HepG2 (cell line): ENCODE measurements at regions not wholly inside any gene's neighbourhood (a gene's known extent, or its start where the extent isn't known, plus 50 kb on each side); places are given as distances from the start of the nearest gene placed in this dataset.

Experiments
- ATAC-seq: fragments of 200-7000 bp; cut with Tn5 transposase; 3 replicates; pipeline ENCODE4 v1.9.1; 2020; ENCODE audit warnings: mild to moderate bottlenecking, moderate library complexity
- BruUV-seq: library from RNA; stranded (reverse); fragments of 400-500 nt; replicated peaks from 2 replicates; lab custom pipeline; 2021; lab: Mats Ljungman, UMichigan
- CTCF ChIA-PET: fragments of 300-600 bp; formaldehyde crosslinking; extraction: SDS; loops from one replicate; lab custom pipeline; 2021; ENCODE audit warnings: low total read pairs, inconsistent platforms, low intra/inter-chr PET ratio; lab: Yijun Ruan, JAX
- POLR2A ChIA-PET: fragments of 350-600 bp; sonication (Branson Sonifier 250); formaldehyde crosslinking; loops from one replicate; lab custom pipeline; 2020; ENCODE audit warnings: antibody characterized with exemption, inconsistent platforms; lab: Yijun Ruan, JAX
- DNase-seq: peaks from one replicate; pipeline ENCODE4 v3.0.0-alpha.2; 2015; ENCODE audit warnings: low spot score
- FAIRE-seq: peaks from 3 replicates; lab custom pipeline; 2011; peaks lifted over from hg19 to GRCh38; lab: Jason Lieb, UNC
- H2AFZ ChIP-seq: one replicate; pipeline ENCODE4 v1.6.1; 2011; ENCODE audit warnings: low read length, inconsistent platforms
- H3K27ac ChIP-seq: fragments of 300-600 bp; 3 replicates; pipeline ENCODE4 v1.8.0; 2011; ENCODE audit warnings: mixed run types, mild to moderate bottlenecking, mixed read lengths, low read length, inconsistent platforms; ENCODE audit not compliant: insufficient read depth; ENCODE audit errors: extremely low read length
- H3K27me3 ChIP-seq, 2 experiments: fragments of 200-600 bp in 1 of 2; 2 replicates in 1 of 2; 3 replicates in 1 of 2; pipeline versions ENCODE4 v1.6.0 to v1.8.0; 2011; ENCODE audit warnings: low read length in 2 of 2, mild to moderate bottlenecking in 2 of 2, moderate library complexity in 2 of 2, inconsistent platforms in 1 of 2; ENCODE audit not compliant: insufficient read depth in 2 of 2, control insufficient read depth in 1 of 2
- H3K36me3 ChIP-seq, 2 experiments: fragments of 200-600 bp in 1 of 2; replicated peaks in 1 of 2; 2 replicates in 1 of 2; 3 replicates in 1 of 2; pipeline versions ENCODE4 v1.5.1 to v1.8.0; 2011; ENCODE audit warnings: low read length in 2 of 2, inconsistent platforms in 1 of 2; ENCODE audit not compliant: insufficient read depth in 2 of 2, control insufficient read depth in 1 of 2
- H3K4me1 ChIP-seq: 2 replicates; pipeline ENCODE4 v1.5.1; 2012; ENCODE audit warnings: low read length, inconsistent platforms; ENCODE audit not compliant: insufficient read depth
- H3K4me2 ChIP-seq: 2 replicates; pipeline ENCODE4 v1.6.0; 2011; ENCODE audit warnings: low read depth, low read length, inconsistent platforms
- H3K4me3 ChIP-seq, 3 experiments: fragments of 200-600 bp in 1 of 3; sonication (generic), shearing (Covaris generic) in 1 of 3; replicated peaks in 1 of 3; 2 replicates each; pipeline ENCODE4 v1.5.1; 2011 to 2016; ENCODE audit warnings: low read length in 3 of 3, inconsistent platforms in 2 of 3, low read depth in 2 of 3, mild to moderate bottlenecking in 2 of 3, control low read depth in 1 of 3, mixed read lengths in 1 of 3; ENCODE audit not compliant: insufficient read depth in 1 of 3
- H3K79me2 ChIP-seq: one replicate; pipeline ENCODE4 v1.6.1; 2011; ENCODE audit warnings: low read length, inconsistent platforms; ENCODE audit not compliant: insufficient read depth
- H3K9ac ChIP-seq: 2 replicates; pipeline ENCODE4 v1.6.0; 2011; ENCODE audit warnings: mild to moderate bottlenecking, low read depth, low read length, inconsistent platforms; ENCODE audit not compliant: insufficient read depth
- H3K9me3 ChIP-seq: 2 replicates; pipeline ENCODE4 v1.5.1; 2012; ENCODE audit warnings: mild to moderate bottlenecking, low read length
- H4K20me1 ChIP-seq: 2 replicates; pipeline ENCODE4 v1.6.0; 2011; ENCODE audit warnings: inconsistent platforms, mild to moderate bottlenecking, low read length, moderate library complexity; ENCODE audit not compliant: insufficient read depth
- HNRNPL ChIP-seq: fragments of 200-400 bp; formaldehyde crosslinking; IDR thresholded peaks from 2 replicates; pipeline ENCODE4 v1.6.1; 2017; ENCODE audit warnings: mild to moderate bottlenecking, low read depth, low read length
- IRF2 ChIP-seq: IDR thresholded peaks from 2 replicates; pipeline ENCODE4 v1.6.1; 2018; ENCODE audit warnings: missing genetic modification reagents, missing compliant biosample characterization
- KMT2A ChIP-seq: sonication (generic); formaldehyde crosslinking; IDR thresholded peaks from 2 replicates; pipeline ENCODE4 v1.4.0; 2020; ENCODE audit warnings: missing genetic modification reagents
- NKX3-1 ChIP-seq: sonication (generic); formaldehyde crosslinking; IDR thresholded peaks from 2 replicates; pipeline ENCODE4 v1.5.0; 2020; ENCODE audit warnings: missing genetic modification reagents
- RFXAP ChIP-seq: sonication (generic); formaldehyde crosslinking; IDR thresholded peaks from 2 replicates; pipeline ENCODE4 v1.4.0; 2020; ENCODE audit warnings: missing genetic modification reagents, borderline replicate concordance
- SMAD1 ChIP-seq: sonication (generic); formaldehyde crosslinking; IDR thresholded peaks from 2 replicates; pipeline ENCODE4 v1.4.0; 2020; ENCODE audit warnings: missing genetic modification reagents, low read depth, mild to moderate bottlenecking, borderline replicate concordance
- SNAI1 ChIP-seq: sonication (generic); formaldehyde crosslinking; IDR thresholded peaks from 2 replicates; pipeline ENCODE4 v1.5.0; 2020; ENCODE audit warnings: mild to moderate bottlenecking, missing genetic modification reagents, borderline replicate concordance
- TBP ChIP-seq: sonication (generic); formaldehyde crosslinking; IDR thresholded peaks from 2 replicates; pipeline ENCODE4 v1.5.0; 2020; ENCODE audit warnings: missing genetic modification reagents
- TERF1 ChIP-seq: sonication (generic); formaldehyde crosslinking; IDR thresholded peaks from 2 replicates; pipeline ENCODE4 v1.8.0; 2022; ENCODE audit warnings: mild to moderate bottlenecking, missing genetic modification reagents, moderate library complexity
- ZNF280B ChIP-seq: sonication (generic); formaldehyde crosslinking; IDR thresholded peaks from 2 replicates; pipeline ENCODE4 v1.5.0; 2020; ENCODE audit warnings: missing genetic modification reagents, mild to moderate bottlenecking, borderline replicate concordance
- ZNF431 ChIP-seq: sonication (generic); formaldehyde crosslinking; IDR thresholded peaks from 2 replicates; pipeline ENCODE4 v1.9.0; 2022; ENCODE audit warnings: missing genetic modification reagents, low read depth, mild to moderate bottlenecking, borderline replicate concordance
- ZNF512B ChIP-seq: sonication (generic); formaldehyde crosslinking; IDR thresholded peaks from 2 replicates; pipeline ENCODE4 v1.5.1; 2020; ENCODE audit warnings: missing genetic modification reagents, mild to moderate bottlenecking, borderline replicate concordance
- ZNF557 ChIP-seq: sonication (generic); formaldehyde crosslinking; IDR thresholded peaks from 2 replicates; pipeline ENCODE4 v1.4.0; 2020; ENCODE audit warnings: missing genetic modification reagents
- ZNF619 ChIP-seq: sonication (generic); formaldehyde crosslinking; IDR thresholded peaks from 2 replicates; pipeline ENCODE4 v1.4.0; 2020; ENCODE audit warnings: mild to moderate bottlenecking, missing genetic modification reagents
- ZNF652 ChIP-seq: IDR thresholded peaks from 2 replicates; pipeline ENCODE4 v1.6.1; 2016; ENCODE audit warnings: low read depth, borderline replicate concordance
- ZSCAN20 ChIP-seq: sonication (generic); formaldehyde crosslinking; IDR thresholded peaks from 2 replicates; pipeline ENCODE4 v1.4.0; 2020; ENCODE audit warnings: missing genetic modification reagents, mild to moderate bottlenecking, borderline replicate concordance
- WGBS: methylation state at CpG from one replicate; pipeline ENCODE4 v1.1.6; 2017; ENCODE audit warnings: low lambda C conversion rate; 5-methylcytosine and 5-hydroxymethylcytosine counted together
- in situ Hi-C: cut with HindIII; loops from 2 replicates; pipeline ENCODE4 v1.10.0; 2017; ENCODE audit warnings: low pct_unique_long_range_greater_than_20kb; ENCODE audit not compliant: extremely low pct_ligation_motif_present
- intact Hi-C: fragments of 100-400 bp; cut with micrococcal nuclease; formaldehyde crosslinking; loops from one replicate; pipeline ENCODE4 v1.10.0; 2022; ENCODE audit not compliant: unreplicated experiment

GRCh38 chr4:124192544-124192943, 520.0 kb downstream of the ANKRD50 start (continued):
- TF ChIP-seq TERF1 (CRISPR knock-in tag) = no peak

GRCh38 chr4:124199185-124199584, 513.3 kb downstream of the ANKRD50 start:
- Histone ChIP-seq H3K4me2 (no peak overlapping the region), H3K27ac (no peak overlapping the region)
- in situ Hi-C loops = no loop called here
- no peak for TF ChIP-seq ZNF512B
- no peak for TF ChIP-seq TBP (CRISPR knock-in tag)
- no peak for TF ChIP-seq ZNF619 (CRISPR knock-in tag)
- no peak for TF ChIP-seq NKX3-1 (CRISPR knock-in tag)
- no peak for TF ChIP-seq ZNF557 (CRISPR knock-in tag)
- TF ChIP-seq RFXAP = no peak
- no peak for TF ChIP-seq SNAI1 (CRISPR knock-in tag)
- no peak for TF ChIP-seq SMAD1
- TF ChIP-seq ZSCAN20 = no peak
- no peak for TF ChIP-seq ZNF280B (CRISPR knock-in tag)
- TF ChIP-seq IRF2 (CRISPR knock-in tag) = no peak
- TF ChIP-seq ZNF652 (CRISPR knock-in tag) = no peak
- no peak for TF ChIP-seq HNRNPL
- no peak for TF ChIP-seq KMT2A (CRISPR knock-in tag)
- TF ChIP-seq ZNF431 (CRISPR knock-in tag) = no peak
- TF ChIP-seq, all 625 proteins: peak for 0
- no peaks in the 10 kb centered on the region for H4K20me1 ChIP-seq
- no peak overlapping the region for H2AFZ ChIP-seq
- ATAC-seq (no peak), FAIRE-seq (no peak), DNase-seq (no peak)
- no peaks in the 10 kb centered on the region for H3K79me2 ChIP-seq
- no peaks in the 10 kb centered on the region for H3K36me3 ChIP-seq
- H3K4me1 ChIP-seq = no peaks in the 10 kb centered on the region
- H3K9me3 ChIP-seq = no peaks in the 10 kb centered on the region
- no peak overlapping the region for H3K9ac ChIP-seq
- whole genome bisulfite sequencing = 20% methylated on average over 2 of the region's 2 CpGs
- CTCF ChIA-PET = no interaction called here
- POLR2A ChIA-PET = no interaction called here
- intact Hi-C loops = no loop called here
- no TSS peak for BruUV-seq
- no peaks in the 10 kb centered on the region for H3K27me3 ChIP-seq
- no peak overlapping the region for H3K4me3 ChIP-seq
